Mucosa of descending colon (tissue), 3 donors: ENCODE measurements at regions not wholly inside any gene's neighbourhood (a gene's known extent, or its start where the extent isn't known, plus 50 kb on each side); places are given as distances from the start of the nearest gene placed in this dataset.
A peak's percentile ranks its signal among the peaks of the same experiment; 100 is the strongest.

Source experiments
- ATAC-seq: fragments of 200-7000 bp; cut with Tn5 transposase; one replicate; pipeline ENCODE4 v1.9.1; 2020; ENCODE audit warnings: mild to moderate bottlenecking, moderate library complexity
- DNase-seq, 3 donors: peaks; one replicate each; pipeline ENCODE4 v3.0.0-alpha.2; 2020
- H3K36me3 ChIP-seq: fragments of 200-600 bp; one replicate; pipeline ENCODE4 v1.8.0; 2021; ENCODE audit warnings: low read depth, mild to moderate bottlenecking
- H3K4me1 ChIP-seq: fragments of 200-600 bp; one replicate; pipeline ENCODE4 v1.8.0; 2021; ENCODE audit warnings: low read depth, mild to moderate bottlenecking
- H3K4me3 ChIP-seq: fragments of 200-600 bp; one replicate; pipeline ENCODE4 v1.8.0; 2021; ENCODE audit warnings: mild to moderate bottlenecking
- H3K9me3 ChIP-seq: fragments of 200-600 bp; one replicate; pipeline ENCODE4 v1.8.0; 2021; ENCODE audit warnings: mild to moderate bottlenecking
- CTCF ChIP-seq: fragments of 200-600 bp; IDR thresholded peaks from one replicate; pipeline ENCODE4 v1.8.0; 2022; ENCODE audit warnings: antibody characterized with exemption, mild to moderate bottlenecking
- intact Hi-C, 2 donors: fragments of 100-400 bp; cut with DNase I in 1 of 2; cut with micrococcal nuclease in 1 of 2; formaldehyde crosslinking; loops; one replicate each; pipeline versions ENCODE4 v1.11.0 to v1.11.1; 2022; cut with DNase I, micrococcal nuclease
- donor health status: DM: no; HTN: no; CAD: no; lungs with moderate emphysema.
- donor health status: DM: no; HTN: no; CAD: no.
- donor health status: DM: no; HTN: yes; CAD: no.

GRCh38 chr3:11953778-11954177 is 50.4 kb upstream of the SYN2 start:
- intact Hi-C loops = no loop called here
- H3K36me3 ChIP-seq = no peaks in the 10 kb centered on the region
- DNase-seq (no peak), ATAC-seq (no peak)
- no peaks in the 10 kb centered on the region for H3K9me3 ChIP-seq
- H3K4me3 ChIP-seq = no peak overlapping the region
- TF ChIP-seq CTCF = no peak
- no peaks in the 10 kb centered on the region for H3K4me1 ChIP-seq

- intact Hi-C loops = no loop called here
- no peak for TF ChIP-seq CTCF
- ATAC-seq = peak; percentile 73
- Histone ChIP-seq H3K36me3 (no peaks in the 10 kb centered on the region), H3K4me3 (no peak overlapping the region), H3K4me1 (no peaks in the 10 kb centered on the region), H3K9me3 (no peaks in the 10 kb centered on the region)
- peak in 2 of 3 donors; percentile 68 to 73 for DNase-seq
These were observed 49.8 kb upstream of the SYN2 start for GRCh38 chr3:11954312-11954934.
